MM.1S (cell line): ENCODE measurements at regions not wholly inside any gene's neighbourhood (a gene's known extent, or its start where the extent isn't known, plus 50 kb on each side); places are given as distances from the start of the nearest gene placed in this dataset.

Experiments
- DNase-seq: peaks from one replicate; pipeline ENCODE4 v3.0.0-alpha.2; 2015
- H2AFZ ChIP-seq: fragments of 300-600 bp; sonication (generic); 2 replicates; pipeline ENCODE4 v1.6.0; 2016; ENCODE audit warnings: antibody characterized with exemption, low read length
- H3F3A ChIP-seq: fragments of 300-600 bp; sonication (generic); 2 replicates; pipeline ENCODE4 v1.6.1; 2016; ENCODE audit warnings: mild to moderate bottlenecking, antibody characterized with exemption, low read length, moderate library complexity, mixed read lengths; ENCODE audit not compliant: insufficient read depth
- H3K27ac ChIP-seq: fragments of 300-600 bp; sonication (generic); 2 replicates; pipeline ENCODE4 v1.5.1; 2016; ENCODE audit warnings: mild to moderate bottlenecking, low read length
- H3K27me3 ChIP-seq: fragments of 300-600 bp; sonication (generic); replicated peaks from 2 replicates; pipeline ENCODE4 v1.6.0; 2016; ENCODE audit warnings: low read length; ENCODE audit not compliant: insufficient read depth
- H3K36me3 ChIP-seq: fragments of 300-600 bp; sonication (generic); replicated peaks from 2 replicates; pipeline ENCODE4 v1.6.1; 2016; ENCODE audit warnings: mild to moderate bottlenecking, low read length, mixed read lengths; ENCODE audit not compliant: insufficient read depth
- H3K4me1 ChIP-seq: fragments of 300-600 bp; sonication (generic); 2 replicates; pipeline ENCODE4 v1.6.1; 2016; ENCODE audit warnings: low read length, mixed read lengths
- H3K4me2 ChIP-seq: fragments of 300-600 bp; sonication (generic); 2 replicates; pipeline ENCODE4 v1.6.0; 2016; ENCODE audit warnings: low read depth, low read length
- H3K4me3 ChIP-seq: fragments of 300-600 bp; sonication (generic); 2 replicates; pipeline ENCODE4 v1.5.1; 2016; ENCODE audit warnings: low read length, mixed read lengths
- H3K79me2 ChIP-seq: fragments of 300-600 bp; sonication (generic); 2 replicates; pipeline ENCODE4 v1.6.1; 2016; ENCODE audit warnings: mixed run types, low read length, mixed read lengths
- H3K9ac ChIP-seq: fragments of 300-600 bp; sonication (generic); 2 replicates; pipeline ENCODE4 v1.6.1; 2016; ENCODE audit warnings: low read length, mixed read lengths
- H3K9me2 ChIP-seq: fragments of 300-600 bp; sonication (generic); replicated peaks from 2 replicates; pipeline ENCODE4 v1.6.1; 2016; ENCODE audit warnings: mild to moderate bottlenecking, low read length, mixed read lengths; ENCODE audit not compliant: insufficient read depth
- H3K9me3 ChIP-seq: fragments of 300-600 bp; sonication (generic); replicated peaks from 2 replicates; pipeline ENCODE4 v1.6.1; 2016; ENCODE audit warnings: mild to moderate bottlenecking, low read length, mixed read lengths; ENCODE audit not compliant: insufficient read depth
- H4K20me1 ChIP-seq: fragments of 300-600 bp; sonication (generic); 2 replicates; pipeline ENCODE4 v1.6.1; 2016; ENCODE audit warnings: mild to moderate bottlenecking, low read length, moderate library complexity, mixed read lengths; ENCODE audit not compliant: insufficient read depth
- EZH2 ChIP-seq: fragments of 300-600 bp; sonication (generic); optimal IDR thresholded peaks from 2 replicates; pipeline ENCODE3; 2017; ENCODE audit warnings: low read depth, mild to moderate bottlenecking, antibody characterized with exemption, low read length, mixed read lengths
- EZH2phosphoT487 ChIP-seq: fragments of 300-600 bp; sonication (generic); IDR thresholded peaks from 2 replicates; pipeline ENCODE4 v1.6.1; 2018; ENCODE audit warnings: antibody characterized with exemption, low read length
- TF ChIP-seq, protein P1 (sequence below): fragments of 300-600 bp; sonication (generic); IDR thresholded peaks from 2 replicates; pipeline ENCODE4 v1.5.1; 2016; ENCODE audit warnings: antibody characterized with exemption, low read length, mixed read lengths

GRCh38 chr1:38217316-38217715, 170.7 kb upstream of the POU3F1 start:
- TF ChIP-seq EZH2phosphoT487 = no peak
- no peak for TF ChIP-seq EZH2
- TF ChIP-seq, protein P1, sequence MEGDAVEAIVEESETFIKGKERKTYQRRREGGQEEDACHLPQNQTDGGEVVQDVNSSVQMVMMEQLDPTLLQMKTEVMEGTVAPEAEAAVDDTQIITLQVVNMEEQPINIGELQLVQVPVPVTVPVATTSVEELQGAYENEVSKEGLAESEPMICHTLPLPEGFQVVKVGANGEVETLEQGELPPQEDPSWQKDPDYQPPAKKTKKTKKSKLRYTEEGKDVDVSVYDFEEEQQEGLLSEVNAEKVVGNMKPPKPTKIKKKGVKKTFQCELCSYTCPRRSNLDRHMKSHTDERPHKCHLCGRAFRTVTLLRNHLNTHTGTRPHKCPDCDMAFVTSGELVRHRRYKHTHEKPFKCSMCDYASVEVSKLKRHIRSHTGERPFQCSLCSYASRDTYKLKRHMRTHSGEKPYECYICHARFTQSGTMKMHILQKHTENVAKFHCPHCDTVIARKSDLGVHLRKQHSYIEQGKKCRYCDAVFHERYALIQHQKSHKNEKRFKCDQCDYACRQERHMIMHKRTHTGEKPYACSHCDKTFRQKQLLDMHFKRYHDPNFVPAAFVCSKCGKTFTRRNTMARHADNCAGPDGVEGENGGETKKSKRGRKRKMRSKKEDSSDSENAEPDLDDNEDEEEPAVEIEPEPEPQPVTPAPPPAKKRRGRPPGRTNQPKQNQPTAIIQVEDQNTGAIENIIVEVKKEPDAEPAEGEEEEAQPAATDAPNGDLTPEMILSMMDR = no peak
- no peaks in the 10 kb centered on the region for H3K79me2 ChIP-seq
- no peak for DNase-seq

DNA sequence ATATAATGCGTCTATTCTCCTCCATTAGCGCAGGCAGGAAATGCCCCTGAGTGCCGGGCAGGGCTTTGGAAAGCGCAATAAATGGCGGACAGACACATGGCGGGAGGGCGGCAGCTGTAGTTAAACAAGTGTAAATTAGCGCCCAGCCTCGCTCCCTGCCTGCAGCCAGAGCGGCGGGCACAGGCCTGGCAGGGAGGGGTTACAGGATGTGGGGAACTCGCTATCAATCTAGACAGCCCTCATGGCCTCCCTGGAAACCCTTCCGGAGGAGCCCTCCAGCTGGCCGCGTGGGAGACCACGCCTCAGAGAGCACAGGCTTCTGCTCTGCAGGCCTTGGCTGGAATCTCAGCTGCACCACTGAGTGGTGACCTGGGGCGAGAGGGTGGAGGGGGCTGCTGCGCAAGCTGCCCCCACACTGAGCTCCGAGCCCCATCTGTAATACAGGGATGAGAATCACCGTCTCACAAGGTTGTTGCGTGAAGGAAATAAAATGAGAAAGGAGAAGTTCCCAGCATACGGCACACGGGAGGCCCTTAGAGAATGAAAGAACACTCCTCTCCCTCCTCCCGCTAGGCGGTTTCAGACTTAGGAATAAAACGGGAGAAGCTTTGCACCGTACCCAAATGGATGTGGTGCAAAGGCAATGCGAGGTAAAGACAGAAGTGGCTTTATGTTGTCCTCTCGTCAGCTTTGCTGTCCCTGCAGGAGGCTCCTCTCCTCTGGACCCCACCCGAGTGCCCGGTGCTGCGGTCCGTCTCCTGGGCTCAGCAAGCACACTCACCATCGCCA, 167.2 kb upstream of the POU3F1 start:
- no peak overlapping the region for H3K4me3 ChIP-seq
- no peaks in the 10 kb centered on the region for H3K36me3 ChIP-seq
- no peaks in the 10 kb centered on the region for H3K9me3 ChIP-seq
- no peak overlapping the region for H2AFZ ChIP-seq
- peaks cover 9% of the 10 kb centered on the region; the same call in 1 of the 2 replicates for H3K27me3 ChIP-seq
- H3K79me2 ChIP-seq = no peaks in the 10 kb centered on the region
- H3K4me2 ChIP-seq = no peak overlapping the region
- DNase-seq = no peak
- TF ChIP-seq, protein P1 = no peak
- TF ChIP-seq EZH2phosphoT487 (no peak), EZH2 (no peak)
- H3F3A ChIP-seq = no peaks in the 10 kb centered on the region
- H3K4me1 ChIP-seq = no peaks in the 10 kb centered on the region
- H3K27ac ChIP-seq = no peak overlapping the region
- no peaks in the 10 kb centered on the region for H4K20me1 ChIP-seq
- no peak overlapping the region for H3K9ac ChIP-seq
- no peaks in the 10 kb centered on the region for H3K9me2 ChIP-seq

More at GRCh38 chr1:38217316-38217715, 170.7 kb upstream of the POU3F1 start:
- Histone ChIP-seq H3K36me3 (no peaks in the 10 kb centered on the region), H3K9ac (no peak overlapping the region), H3K27me3 (peaks cover 9% of the 10 kb centered on the region; the same call in 1 of the 2 replicates), H4K20me1 (no peaks in the 10 kb centered on the region), H3K27ac (no peak overlapping the region), H3K4me1 (no peaks in the 10 kb centered on the region), H3K4me3 (no peak overlapping the region), H3K9me2 (no peaks in the 10 kb centered on the region), H3F3A (no peaks in the 10 kb centered on the region), H3K9me3 (no peaks in the 10 kb centered on the region), H2AFZ (no peak overlapping the region), H3K4me2 (no peak overlapping the region)

- no peak overlapping the region for H3K4me3 ChIP-seq
- DNase-seq = no peak
- H2AFZ ChIP-seq = no peak overlapping the region
- H3K36me3 ChIP-seq = no peaks in the 10 kb centered on the region
- no peaks in the 10 kb centered on the region for H3F3A ChIP-seq
- no peak overlapping the region for H3K4me2 ChIP-seq
- H3K27ac ChIP-seq = no peak overlapping the region
- H3K79me2 ChIP-seq = no peaks in the 10 kb centered on the region
- H3K9me3 ChIP-seq = no peaks in the 10 kb centered on the region
- no peak overlapping the region for H3K9ac ChIP-seq
- TF ChIP-seq, protein P1 = no peak
- TF ChIP-seq EZH2 (no peak), EZH2phosphoT487 (no peak)
- no peaks in the 10 kb centered on the region for H3K9me2 ChIP-seq
- H3K4me1 ChIP-seq = no peaks in the 10 kb centered on the region
- no peaks in the 10 kb centered on the region for H4K20me1 ChIP-seq
- H3K27me3 ChIP-seq = peaks cover 9% of the 10 kb centered on the region; the same call in 1 of the 2 replicates
Measured at GRCh38 chr1:38210895-38211177, 164.2 kb upstream of the POU3F1 start.
